ENCODE measurements at regions not wholly inside any gene's neighbourhood (a gene's known extent, or its start where the extent isn't known, plus 50 kb on each side); places are given as distances from the start of the nearest gene placed in this dataset.
"Not testable (repeated sequence)": the region's sequence is repeated elsewhere in the genome, so short reads cannot be mapped to it uniquely, and the experiment has no call there.

GRCh38 chr13:34174671-34175145 is 356.8 kb downstream of the RFC3 start:
- DNase-seq (ENCODE audit: low spot score): no peak
- no peak for TF ChIP-seq CTCF (conservative IDR thresholded peaks at IDR 0.05; ENCODE audit: low read depth)
- no peak overlapping the region for H3K27ac ChIP-seq
- POLR2A ChIA-PET (ENCODE audit: low non-redundant PET): no interaction called here
- CTCF ChIA-PET: no interaction called here

- H3K27ac ChIP-seq: no peak overlapping the region
- no peak for TF ChIP-seq CTCF (conservative IDR thresholded peaks at IDR 0.05; ENCODE audit: low read depth)
- DNase-seq (ENCODE audit: low spot score): no peak
- ChIA-PET POLR2A (ENCODE audit: low non-redundant PET) (no interaction called here), CTCF (interaction anchor here (0.5 to 0.6 kb wide), 2 partner anchors 109 to 852 kb away, joined by 3 read pairs; no protein-coding TSS in a partner anchor)
Observed at GRCh38 chr13:34175551-34175950, 357.6 kb downstream of the RFC3 start.

- no peak overlapping the region for H3K27ac ChIP-seq
- CTCF ChIA-PET: no interaction called here
- no peak for TF ChIP-seq CTCF (conservative IDR thresholded peaks at IDR 0.05; ENCODE audit: low read depth)
- no peak for DNase-seq (ENCODE audit: low spot score)
- POLR2A ChIA-PET (ENCODE audit: low non-redundant PET): no interaction called here
Observed at GRCh38 chr13:34176633-34177032, 358.7 kb downstream of the RFC3 start.

GRCh38 chr13:34179481-34179880 is 361.5 kb downstream of the RFC3 start:
- no peak overlapping the region for H3K27ac ChIP-seq
- POLR2A ChIA-PET (ENCODE audit: low non-redundant PET): no interaction called here
- TF ChIP-seq CTCF (conservative IDR thresholded peaks at IDR 0.05; ENCODE audit: low read depth): no peak
- DNase-seq (ENCODE audit: low spot score): no peak
- CTCF ChIA-PET: no interaction called here

GRCh38 chr13:34179927-34180326 is 362.0 kb downstream of the RFC3 start:
- no peak for DNase-seq (ENCODE audit: low spot score)
- POLR2A ChIA-PET (ENCODE audit: low non-redundant PET): no interaction called here
- no peak overlapping the region for H3K27ac ChIP-seq
- CTCF ChIA-PET: no interaction called here
- no peak for TF ChIP-seq CTCF (conservative IDR thresholded peaks at IDR 0.05; ENCODE audit: low read depth)

- CTCF ChIA-PET; DNase-seq (ENCODE audit: low spot score); POLR2A ChIA-PET (ENCODE audit: low non-redundant PET); H3K27ac ChIP-seq: not testable (repeated sequence)
Observed at GRCh38 chr13:34181256-34181655, 363.3 kb downstream of the RFC3 start.

- no peak for TF ChIP-seq CTCF (conservative IDR thresholded peaks at IDR 0.05; ENCODE audit: low read depth)
- H3K27ac ChIP-seq: no peak overlapping the region
- ChIA-PET CTCF (interaction anchor here (0.6 kb wide), 1 partner anchor 1114 kb away, joined by 4 read pairs; no protein-coding TSS in a partner anchor), POLR2A (ENCODE audit: low non-redundant PET) (no interaction called here)
- no peak for DNase-seq (ENCODE audit: low spot score)
Observed at GRCh38 chr13:34189946-34190345, 372.0 kb downstream of the RFC3 start.

Measured in RWPE1 (cell line).